ENCODE measurements at regions not wholly inside any gene's neighbourhood (a gene's known extent, or its start where the extent isn't known, plus 50 kb on each side); places are given as distances from the start of the nearest gene placed in this dataset.

GRCh38 chr13:62251734-62252133, 836.1 kb upstream of the PCDH20 start:
- TF ChIP-seq CTCF (conservative IDR thresholded peaks at IDR 0.05; ENCODE audit: low read length) (no peak), EZH2phosphoT487 (IDR thresholded peaks at IDR 0.05; ENCODE audit: borderline replicate concordance) (no peak)

Data from Loucy (cell line).